SU-DHL-6 (cell line): ENCODE measurements at regions not wholly inside any gene's neighbourhood (a gene's known extent, or its start where the extent isn't known, plus 50 kb on each side); places are given as distances from the start of the nearest gene placed in this dataset.

Experiments used
- H2AFZ ChIP-seq: fragments of 200-600 bp; sonication (generic); 2 replicates; pipeline ENCODE4 v1.6.1; 2014; ENCODE audit warnings: low read depth, mild to moderate bottlenecking, moderate library complexity, mixed read lengths, antibody characterized with exemption, low read length; ENCODE audit not compliant: severe bottlenecking
- H3F3A ChIP-seq: fragments of 200-600 bp; shearing (Covaris generic); 2 replicates; pipeline ENCODE4 v1.6.0; 2016; ENCODE audit warnings: antibody characterized with exemption, mild to moderate bottlenecking; ENCODE audit not compliant: insufficient read depth
- H3K27ac ChIP-seq: fragments of 200-600 bp; sonication (generic); 2 replicates; pipeline ENCODE4 v1.5.1; 2016; ENCODE audit warnings: low read depth, mild to moderate bottlenecking, low read length, moderate library complexity, mixed read lengths
- H3K27me3 ChIP-seq: fragments of 200-600 bp; sonication (generic), shearing (Covaris generic); 2 replicates; pipeline ENCODE4 v1.6.0; 2014; ENCODE audit warnings: mild to moderate bottlenecking, low read length
- H3K36me3 ChIP-seq: fragments of 200-600 bp; sonication (generic); 2 replicates; pipeline ENCODE4 v1.6.1; 2014; ENCODE audit warnings: mild to moderate bottlenecking, low read length, mixed read lengths
- H3K4me2 ChIP-seq: fragments of 300-600, 200-600 bp; shearing (Covaris generic), sonication (generic); 2 replicates; pipeline ENCODE4 v1.6.0; 2014; ENCODE audit warnings: low read length, low read depth, mild to moderate bottlenecking; ENCODE audit not compliant: poor library complexity, severe bottlenecking
- H3K4me3 ChIP-seq: fragments of 200-600 bp; sonication (generic); 2 replicates; pipeline ENCODE4 v1.5.1; 2014; ENCODE audit warnings: antibody characterized with exemption, low read length, mild to moderate bottlenecking, mixed read lengths; ENCODE audit not compliant: insufficient read depth, poor library complexity, severe bottlenecking
- H3K79me2 ChIP-seq: fragments of 200-600 bp; sonication (generic); 2 replicates; pipeline ENCODE4 v1.6.1; 2014; ENCODE audit warnings: mild to moderate bottlenecking, low read length, moderate library complexity; ENCODE audit not compliant: insufficient read depth
- H3K9ac ChIP-seq: fragments of 200-600 bp; sonication (generic); 2 replicates; pipeline ENCODE4 v1.7.0; 2014; ENCODE audit warnings: mild to moderate bottlenecking, low read length
- H3K9me2 ChIP-seq: fragments of 200-600 bp; sonication (generic); replicated peaks from 2 replicates; pipeline ENCODE4 v1.6.1; 2014; ENCODE audit warnings: low read length; ENCODE audit not compliant: insufficient read depth
- H3K9me3 ChIP-seq: fragments of 200-600 bp; sonication (generic); 2 replicates; pipeline ENCODE4 v1.6.1; 2014; ENCODE audit warnings: low read length, mixed read lengths; ENCODE audit not compliant: insufficient read depth
- H4K20me1 ChIP-seq: fragments of 200-600 bp; sonication (generic); 2 replicates; pipeline ENCODE4 v1.6.1; 2014; ENCODE audit warnings: low read depth, mild to moderate bottlenecking, antibody characterized with exemption, low read length, moderate library complexity, mixed read lengths
- EZH2phosphoT487 ChIP-seq: fragments of 200-600 bp; sonication (generic), shearing (Covaris generic); conservative IDR thresholded peaks from 2 replicates; pipeline ENCODE4 v1.6.1; 2018; ENCODE audit warnings: mild to moderate bottlenecking, antibody characterized with exemption, low read length, moderate library complexity, mixed read lengths
- TF ChIP-seq, protein P1 (sequence below): fragments of 200-600 bp; sonication (generic); IDR thresholded peaks from one replicate; pipeline ENCODE4 v1.5.1; 2017; ENCODE audit warnings: antibody characterized with exemption, mild to moderate bottlenecking, low read length, moderate library complexity; ENCODE audit not compliant: insufficient read depth, poor library complexity, severe bottlenecking

DNA sequence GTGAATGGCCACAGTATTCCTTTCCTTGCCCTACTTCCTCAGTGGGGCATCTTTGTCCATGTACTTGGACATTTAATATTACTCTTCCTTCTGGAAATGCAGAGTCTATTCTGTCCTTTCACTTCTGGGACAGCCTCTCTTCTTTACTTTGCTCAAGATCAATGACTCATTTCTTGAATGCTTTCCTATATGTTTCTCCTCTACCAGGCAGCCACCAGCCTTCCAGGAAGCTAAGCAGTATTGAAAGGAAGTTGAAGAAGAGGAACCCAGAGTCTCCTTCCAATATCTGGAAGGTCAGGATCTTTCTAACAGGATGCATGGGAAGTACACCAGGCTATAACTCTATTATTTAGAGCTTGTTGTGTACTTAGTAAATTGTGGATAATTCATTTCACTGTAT is 182.8 kb downstream of the CD47 start:
- Histone ChIP-seq H3K4me3 (no peak overlapping the region), H4K20me1 (no peaks in the 10 kb centered on the region), H3K27me3 (no peaks in the 10 kb centered on the region), H3K79me2 (no peaks in the 10 kb centered on the region), H3F3A (no peaks in the 10 kb centered on the region), H3K9me3 (no peaks in the 10 kb centered on the region), H3K27ac (no peak overlapping the region), H3K9me2 (no peaks in the 10 kb centered on the region), H3K9ac (no peak overlapping the region), H2AFZ (no peak overlapping the region), H3K4me2 (no peak overlapping the region), H3K36me3 (no peaks in the 10 kb centered on the region)
- TF ChIP-seq EZH2phosphoT487, result no peak
- TF ChIP-seq, protein P1, sequence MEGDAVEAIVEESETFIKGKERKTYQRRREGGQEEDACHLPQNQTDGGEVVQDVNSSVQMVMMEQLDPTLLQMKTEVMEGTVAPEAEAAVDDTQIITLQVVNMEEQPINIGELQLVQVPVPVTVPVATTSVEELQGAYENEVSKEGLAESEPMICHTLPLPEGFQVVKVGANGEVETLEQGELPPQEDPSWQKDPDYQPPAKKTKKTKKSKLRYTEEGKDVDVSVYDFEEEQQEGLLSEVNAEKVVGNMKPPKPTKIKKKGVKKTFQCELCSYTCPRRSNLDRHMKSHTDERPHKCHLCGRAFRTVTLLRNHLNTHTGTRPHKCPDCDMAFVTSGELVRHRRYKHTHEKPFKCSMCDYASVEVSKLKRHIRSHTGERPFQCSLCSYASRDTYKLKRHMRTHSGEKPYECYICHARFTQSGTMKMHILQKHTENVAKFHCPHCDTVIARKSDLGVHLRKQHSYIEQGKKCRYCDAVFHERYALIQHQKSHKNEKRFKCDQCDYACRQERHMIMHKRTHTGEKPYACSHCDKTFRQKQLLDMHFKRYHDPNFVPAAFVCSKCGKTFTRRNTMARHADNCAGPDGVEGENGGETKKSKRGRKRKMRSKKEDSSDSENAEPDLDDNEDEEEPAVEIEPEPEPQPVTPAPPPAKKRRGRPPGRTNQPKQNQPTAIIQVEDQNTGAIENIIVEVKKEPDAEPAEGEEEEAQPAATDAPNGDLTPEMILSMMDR, result no peak

DNA sequence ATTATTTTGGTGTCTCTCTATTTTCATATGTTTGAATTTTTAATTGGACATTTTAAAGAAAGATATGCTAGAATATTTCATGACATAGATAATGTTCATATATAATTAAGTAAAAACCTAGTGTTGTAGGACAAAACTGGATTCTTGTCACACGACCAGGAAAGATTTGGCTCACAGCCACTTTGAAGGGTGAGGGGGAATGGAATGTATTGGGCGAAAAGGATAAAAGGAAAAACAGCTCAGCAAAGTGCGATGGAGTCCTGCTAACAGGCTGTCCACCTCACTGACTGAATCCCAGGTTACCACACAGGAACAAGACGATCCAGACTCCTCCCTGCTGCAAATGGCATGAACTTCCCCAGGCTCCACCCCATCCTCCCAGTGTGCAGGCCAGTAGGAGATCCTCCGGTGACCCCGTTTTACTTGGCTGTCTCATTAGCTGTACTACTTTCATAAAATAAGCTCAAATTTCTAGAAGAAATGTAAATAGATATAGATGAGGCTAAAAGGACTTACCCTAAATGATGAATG is 186.2 kb downstream of the CD47 start:
- Histone ChIP-seq H3K4me2 (no peak overlapping the region), H4K20me1 (no peaks in the 10 kb centered on the region), H3K79me2 (no peaks in the 10 kb centered on the region), H3K9ac (no peak overlapping the region), H2AFZ (no peak overlapping the region), H3K9me3 (no peaks in the 10 kb centered on the region), H3F3A (no peaks in the 10 kb centered on the region), H3K27me3 (no peaks in the 10 kb centered on the region), H3K27ac (no peak overlapping the region), H3K4me3 (no peak overlapping the region), H3K36me3 (no peaks in the 10 kb centered on the region), H3K9me2 (no peaks in the 10 kb centered on the region)
- no peak for TF ChIP-seq EZH2phosphoT487
- TF ChIP-seq, protein P1, result no peak

DNA sequence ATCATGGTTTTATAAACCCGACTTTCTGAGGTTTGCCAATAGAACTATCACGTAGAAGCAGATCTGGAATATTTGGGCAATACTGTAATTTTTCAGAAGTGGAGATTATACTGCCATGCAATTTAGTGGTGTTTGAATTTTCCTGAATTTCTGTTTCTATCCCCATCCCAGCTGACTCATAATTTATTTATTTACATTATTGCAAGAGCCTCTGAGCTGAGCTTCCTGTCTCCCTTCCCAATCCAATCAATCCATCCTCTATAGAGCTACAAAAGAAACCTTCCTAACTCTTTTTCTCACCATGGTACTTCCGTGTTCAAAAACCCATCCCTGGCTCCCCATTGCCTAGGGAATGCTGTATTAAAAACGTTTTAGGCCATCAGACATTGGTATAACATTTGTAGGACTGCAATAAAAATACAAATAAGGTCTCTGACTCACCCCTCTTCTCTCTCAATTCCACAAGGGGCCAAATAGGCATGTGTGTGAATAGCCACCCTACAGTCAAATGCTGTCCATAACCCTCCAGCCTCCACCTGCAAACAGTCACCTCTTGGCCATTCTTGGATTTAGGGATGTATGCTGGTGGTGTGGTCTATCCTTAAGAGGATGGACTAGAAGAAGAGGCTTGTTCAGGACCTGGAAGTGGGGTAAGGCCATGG is 190.7 kb downstream of the CD47 start:
- H3K27me3 ChIP-seq, result no peaks in the 10 kb centered on the region
- H3K9me3 ChIP-seq, result no peaks in the 10 kb centered on the region
- no peak overlapping the region for H3K27ac ChIP-seq
- H3K4me2 ChIP-seq, result no peak overlapping the region
- no peaks in the 10 kb centered on the region for H3K79me2 ChIP-seq
- H3K9ac ChIP-seq, result no peak overlapping the region
- H2AFZ ChIP-seq, result no peak overlapping the region
- H3K9me2 ChIP-seq, result no peaks in the 10 kb centered on the region
- TF ChIP-seq, protein P1, result no peak
- TF ChIP-seq EZH2phosphoT487, result no peak
- no peaks in the 10 kb centered on the region for H4K20me1 ChIP-seq
- no peaks in the 10 kb centered on the region for H3K36me3 ChIP-seq
- H3K4me3 ChIP-seq, result no peak overlapping the region
- H3F3A ChIP-seq, result no peaks in the 10 kb centered on the region
